CD14-positive monocyte (primary cell): ENCODE measurements at regions not wholly inside any gene's neighbourhood (a gene's known extent, or its start where the extent isn't known, plus 50 kb on each side); places are given as distances from the start of the nearest gene placed in this dataset.

Experiments
- DNase-seq, 3 donors: peaks; one replicate each; pipeline ENCODE4 v3.0.0-alpha.2; 2011 to 2022
- H2AFZ ChIP-seq: 2 replicates; pipeline ENCODE4 v1.6.0; 2012; ENCODE audit warnings: mild to moderate bottlenecking, low read depth, low read length, inconsistent platforms; ENCODE audit not compliant: insufficient read depth, poor library complexity, severe bottlenecking
- H3K27ac ChIP-seq, 2 donors: 1 replicate in 1 of 2; 2 replicates in 1 of 2; pipeline ENCODE4 v1.5.1; 2012 to 2013; ENCODE audit warnings: low read length in 2 of 2, control low read depth in 1 of 2, inconsistent platforms in 1 of 2, low read depth in 1 of 2, mild to moderate bottlenecking in 1 of 2
- H3K27me3 ChIP-seq, 2 donors: one replicate each; pipeline versions ENCODE4 v1.6.0 to v1.6.1; 2011 to 2013; ENCODE audit warnings: low read length in 2 of 2; ENCODE audit not compliant: control insufficient read depth in 2 of 2, insufficient read depth in 2 of 2
- H3K36me3 ChIP-seq, 2 donors: replicated peaks in 1 of 2; 1 replicate in 1 of 2; 2 replicates in 1 of 2; pipeline versions ENCODE4 v1.5.1 to v1.6.1; 2012 to 2013; ENCODE audit warnings: low read length in 2 of 2, control low read depth in 1 of 2, inconsistent platforms in 1 of 2, mild to moderate bottlenecking in 1 of 2; ENCODE audit not compliant: insufficient read depth in 2 of 2, control insufficient read depth in 1 of 2
- H3K4me1 ChIP-seq, 2 donors: 1 replicate in 1 of 2; 2 replicates in 1 of 2; pipeline versions ENCODE4 v1.5.1 to v1.6.1; 2012 to 2013; ENCODE audit warnings: low read length in 2 of 2, control low read depth in 1 of 2, inconsistent platforms in 1 of 2, mild to moderate bottlenecking in 1 of 2, moderate library complexity in 1 of 2; ENCODE audit not compliant: insufficient read depth in 2 of 2, control insufficient read depth in 1 of 2
- H3K4me2 ChIP-seq: replicated peaks from 2 replicates; pipeline ENCODE3; 2012; ENCODE audit warnings: low read length, moderate library complexity, mild to moderate bottlenecking; ENCODE audit not compliant: poor library complexity, severe bottlenecking; ENCODE audit errors: extremely low read depth
- H3K4me3 ChIP-seq, 3 experiments: fragments of 200-600 bp in 1 of 3; sonication (generic) in 1 of 3; replicated peaks in 1 of 3; 1 replicate in 2 of 3; 2 replicates in 1 of 3; pipeline ENCODE4 v1.5.1; 2011 to 2013; ENCODE audit warnings: low read length in 3 of 3, mild to moderate bottlenecking in 3 of 3, control low read depth in 2 of 3, low read depth in 2 of 3, inconsistent platforms in 1 of 3, moderate library complexity in 1 of 3
- H3K79me2 ChIP-seq: 2 replicates; pipeline ENCODE4 v1.6.0; 2012; ENCODE audit warnings: mild to moderate bottlenecking, control low read depth, inconsistent platforms, low read length, moderate library complexity; ENCODE audit not compliant: insufficient read depth
- H3K9ac ChIP-seq: 2 replicates; pipeline ENCODE4 v1.6.0; 2017; ENCODE audit warnings: low read length, mild to moderate bottlenecking; ENCODE audit not compliant: insufficient read depth, poor library complexity, severe bottlenecking
- H3K9me3 ChIP-seq, 2 donors: replicated peaks in 1 of 2; 1 replicate in 1 of 2; 2 replicates in 1 of 2; pipeline versions ENCODE4 v1.5.1 to v1.6.1; 2012 to 2013; ENCODE audit warnings: low read length in 2 of 2, control low read depth in 1 of 2; ENCODE audit not compliant: control insufficient read depth in 1 of 2, insufficient read depth in 1 of 2
- H4K20me1 ChIP-seq: 2 replicates; pipeline ENCODE4 v1.6.0; 2012; ENCODE audit warnings: mild to moderate bottlenecking, low read length, control low read depth, moderate library complexity; ENCODE audit not compliant: insufficient read depth
- H3K27ac Mint-ChIP-seq, 7 donors: one replicate each; pipeline ENCODE4 v1.8.0; 2020; ENCODE audit warnings: mild to moderate bottlenecking in 7 of 7, mixed read lengths in 7 of 7, moderate library complexity in 6 of 7, inconsistent platforms in 2 of 7
- H3K27me3 Mint-ChIP-seq, 3 donors: one replicate each; pipeline ENCODE4 v1.8.0; 2021 to 2022; ENCODE audit warnings: low read depth in 3 of 3, mild to moderate bottlenecking in 3 of 3, mixed read lengths in 3 of 3, moderate library complexity in 3 of 3, inconsistent platforms in 1 of 3
- H3K36me3 Mint-ChIP-seq, 2 donors: one replicate each; pipeline ENCODE4 v1.8.0; 2020; ENCODE audit warnings: mixed read lengths in 2 of 2, inconsistent platforms in 1 of 2, mild to moderate bottlenecking in 1 of 2
- H3K4me1 Mint-ChIP-seq: one replicate; pipeline ENCODE4 v1.8.0; 2020; ENCODE audit warnings: mild to moderate bottlenecking, mixed read lengths
- H3K4me3 Mint-ChIP-seq, 2 donors: one replicate each; pipeline ENCODE4 v1.8.0; 2020; ENCODE audit warnings: mild to moderate bottlenecking in 2 of 2, mixed read lengths in 2 of 2, moderate library complexity in 1 of 2
- H3K9me3 Mint-ChIP-seq, 7 donors: one replicate each; pipeline ENCODE4 v1.8.0; 2020 to 2022; ENCODE audit warnings: mixed read lengths in 7 of 7, mild to moderate bottlenecking in 6 of 7, moderate library complexity in 6 of 7, inconsistent platforms in 2 of 7
- WGBS: methylation state at CpG from one replicate; pipeline ENCODE4 v1.1.5; 2013; ENCODE audit warnings: missing lambda C conversion rate; ENCODE audit not compliant: insufficient coverage; 5-methylcytosine and 5-hydroxymethylcytosine counted together
- intact Hi-C, 2 donors: fragments of 100-400 bp; cut with micrococcal nuclease; formaldehyde crosslinking; loops; one replicate each; pipeline versions ENCODE4 v1.15.0 to v1.15.1; 2023
- TF ChIP-seq, protein P1 (sequence below): fragments of 200-600 bp; IDR thresholded peaks from one replicate; pipeline ENCODE4 v1.8.0; 2022; ENCODE audit warnings: antibody characterized with exemption, mild to moderate bottlenecking

DNA sequence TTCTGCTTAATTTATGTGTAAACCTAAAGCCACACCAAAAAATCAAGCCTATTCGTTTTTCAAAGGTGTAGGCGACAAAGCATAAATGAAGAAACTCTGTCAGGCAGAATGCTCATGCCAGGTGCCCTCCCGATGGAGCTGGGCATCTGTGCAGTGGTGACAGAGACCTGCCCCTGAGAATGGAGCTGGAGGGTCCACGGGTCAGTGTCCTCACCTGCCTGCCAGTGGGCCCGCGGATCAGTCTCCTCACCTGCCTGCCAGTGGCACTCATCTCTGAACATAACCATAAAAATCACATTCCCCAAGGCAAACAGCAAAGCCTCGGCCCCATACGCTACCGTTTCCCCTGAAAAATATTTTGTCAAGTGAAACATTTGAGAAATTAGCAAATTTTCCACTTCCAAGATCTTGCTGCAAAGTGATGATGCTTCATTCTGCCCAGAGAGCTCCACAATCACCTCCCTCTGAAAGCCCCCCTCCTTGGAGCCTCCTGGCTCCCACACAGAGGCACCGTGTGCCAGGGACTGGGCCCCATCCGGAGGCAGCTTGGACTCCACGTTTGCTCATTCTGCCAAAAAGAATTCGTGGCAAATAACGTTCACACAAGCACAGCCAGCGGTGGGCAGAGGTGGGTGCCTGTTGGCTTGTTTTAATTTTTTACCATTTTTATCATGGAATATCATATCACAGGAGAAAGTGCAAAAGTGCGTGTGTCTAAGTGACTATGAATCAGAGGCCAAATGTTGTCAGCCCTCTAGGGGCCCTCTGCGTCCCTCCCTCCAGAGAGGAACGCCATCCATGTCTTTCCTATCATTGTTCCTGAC is 88.8 kb downstream of the YTHDF1 start:
- H3K79me2 ChIP-seq = no peaks in the 10 kb centered on the region
- Mint-ChIP-seq H3K27ac (no peak overlapping the region), H3K36me3 (no peaks in the 10 kb centered on the region), H3K4me3 (no peak overlapping the region), H3K9me3 (peaks cover 0 to 3% (median 0%) of the 10 kb centered on the region in 7 donors), H3K27me3 (peaks cover 6 to 15% (median 7%) of the 10 kb centered on the region in 3 donors), H3K4me1 (no peaks in the 10 kb centered on the region)
- no peaks in the 10 kb centered on the region for H4K20me1 ChIP-seq
- H3K4me2 ChIP-seq = no peak overlapping the region
- no peaks in the 10 kb centered on the region for H3K27me3 ChIP-seq
- DNase-seq = no peak
- 83% methylated on average over 11 of the region's 18 CpGs for WGBS
- no peaks in the 10 kb centered on the region for H3K9me3 ChIP-seq
- no peak overlapping the region for H3K4me3 ChIP-seq
- H3K36me3 ChIP-seq = no peaks in the 10 kb centered on the region
- TF ChIP-seq, protein P1, sequence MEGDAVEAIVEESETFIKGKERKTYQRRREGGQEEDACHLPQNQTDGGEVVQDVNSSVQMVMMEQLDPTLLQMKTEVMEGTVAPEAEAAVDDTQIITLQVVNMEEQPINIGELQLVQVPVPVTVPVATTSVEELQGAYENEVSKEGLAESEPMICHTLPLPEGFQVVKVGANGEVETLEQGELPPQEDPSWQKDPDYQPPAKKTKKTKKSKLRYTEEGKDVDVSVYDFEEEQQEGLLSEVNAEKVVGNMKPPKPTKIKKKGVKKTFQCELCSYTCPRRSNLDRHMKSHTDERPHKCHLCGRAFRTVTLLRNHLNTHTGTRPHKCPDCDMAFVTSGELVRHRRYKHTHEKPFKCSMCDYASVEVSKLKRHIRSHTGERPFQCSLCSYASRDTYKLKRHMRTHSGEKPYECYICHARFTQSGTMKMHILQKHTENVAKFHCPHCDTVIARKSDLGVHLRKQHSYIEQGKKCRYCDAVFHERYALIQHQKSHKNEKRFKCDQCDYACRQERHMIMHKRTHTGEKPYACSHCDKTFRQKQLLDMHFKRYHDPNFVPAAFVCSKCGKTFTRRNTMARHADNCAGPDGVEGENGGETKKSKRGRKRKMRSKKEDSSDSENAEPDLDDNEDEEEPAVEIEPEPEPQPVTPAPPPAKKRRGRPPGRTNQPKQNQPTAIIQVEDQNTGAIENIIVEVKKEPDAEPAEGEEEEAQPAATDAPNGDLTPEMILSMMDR = no peak
- H3K4me1 ChIP-seq = no peaks in the 10 kb centered on the region
- H2AFZ ChIP-seq = no peak overlapping the region
- intact Hi-C loops = no loop called here
- no peak overlapping the region for H3K9ac ChIP-seq
- no peak overlapping the region for H3K27ac ChIP-seq

DNA sequence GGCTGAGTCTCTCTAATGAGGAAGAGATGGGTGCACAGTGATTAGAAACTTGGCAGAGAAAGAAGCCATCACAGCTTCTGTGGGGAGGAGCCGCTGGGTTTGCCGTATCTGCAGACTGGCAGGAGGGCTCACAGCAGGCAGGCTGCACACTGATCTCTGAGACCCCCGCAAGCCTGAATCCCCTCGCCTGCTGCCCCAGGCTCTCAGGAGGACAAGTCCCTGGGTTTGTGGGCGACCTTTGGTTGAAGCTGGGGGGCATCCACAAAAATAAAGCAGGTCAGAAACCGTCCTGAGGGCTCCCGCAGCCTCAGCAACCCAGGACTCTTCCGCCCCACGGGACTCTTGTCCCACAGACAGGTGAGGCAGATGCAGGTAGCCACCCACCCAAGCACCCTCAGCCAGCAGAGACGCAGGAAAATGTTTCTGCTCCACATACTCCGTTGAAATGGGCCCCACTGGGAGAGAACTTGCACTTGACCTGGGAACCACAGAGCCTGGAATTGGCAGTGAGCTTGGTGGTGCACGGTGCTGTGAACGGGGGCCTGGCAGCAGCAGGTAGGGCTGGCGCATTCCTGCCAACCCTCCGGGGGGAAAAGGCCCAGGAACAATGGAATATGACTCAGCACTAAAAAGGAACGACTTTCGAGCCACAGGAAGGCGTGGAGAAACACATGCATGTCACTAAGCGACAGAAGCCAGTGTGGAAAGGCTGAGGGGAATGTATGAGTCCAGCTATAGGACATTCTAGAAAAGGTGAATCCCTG is 89.9 kb downstream of the YTHDF1 start:
- WGBS = 85% methylated on average over 17 of the region's 19 CpGs
- intact Hi-C loops = no loop called here

More for the DNA sequence above, 89.9 kb downstream of the YTHDF1 start:
- Histone ChIP-seq H4K20me1 (no peaks in the 10 kb centered on the region), H3K79me2 (no peaks in the 10 kb centered on the region), H3K27ac (no peak overlapping the region), H3K4me2 (no peak overlapping the region), H2AFZ (no peak overlapping the region), H3K9ac (no peak overlapping the region), H3K36me3 (no peaks in the 10 kb centered on the region), H3K27me3 (no peaks in the 10 kb centered on the region), H3K9me3 (no peaks in the 10 kb centered on the region), H3K4me1 (no peaks in the 10 kb centered on the region), H3K4me3 (no peak overlapping the region)
- no peaks in the 10 kb centered on the region for H3K36me3 Mint-ChIP-seq
- no peak overlapping the region for H3K4me3 Mint-ChIP-seq
- peaks cover 0 to 3% (median 0%) of the 10 kb centered on the region in 7 donors for H3K9me3 Mint-ChIP-seq
- no peaks in the 10 kb centered on the region for H3K4me1 Mint-ChIP-seq
- TF ChIP-seq, protein P1 = no peak
- H3K27me3 Mint-ChIP-seq = peaks cover 6 to 14% (median 14%) of the 10 kb centered on the region in 3 donors
- no peak overlapping the region for H3K27ac Mint-ChIP-seq
- DNase-seq = no peak
